HS-5 (cell line): ENCODE measurements at regions not wholly inside any gene's neighbourhood (a gene's known extent, or its start where the extent isn't known, plus 50 kb on each side); places are given as distances from the start of the nearest gene placed in this dataset.
A peak's percentile ranks its signal among the peaks of the same experiment; 100 is the strongest.
"Not testable (repeated sequence)": the region's sequence is repeated elsewhere in the genome, so short reads cannot be mapped to it uniquely, and the experiment has no call there.

Experiments used
- DNase-seq: peaks from one replicate; pipeline ENCODE4 v3.0.0-alpha.2; 2012; ENCODE audit warnings: low read depth

- DNase-seq, result no peak
Measured at GRCh38 chr3:145177828-145178227, 983.2 kb downstream of the PLOD2 start.

GRCh38 chr3:145182196-145182911 is 978.6 kb downstream of the PLOD2 start:
- DNase-seq, result no peak

GRCh38 chr3:145183261-145183660 is 977.7 kb downstream of the PLOD2 start:
- DNase-seq, result peak; percentile 24

GRCh38 chr3:145188079-145188770 is 972.8 kb downstream of the PLOD2 start:
- DNase-seq, result no peak

GRCh38 chr3:145190138-145190537 is 970.8 kb downstream of the PLOD2 start:
- no peak for DNase-seq

- no peak for DNase-seq
Measured at GRCh38 chr3:145190761-145191160, 970.2 kb downstream of the PLOD2 start.

GRCh38 chr3:145191543-145191942 is 969.4 kb downstream of the PLOD2 start:
- DNase-seq, result no peak

GRCh38 chr3:145197051-145197820 is 963.7 kb downstream of the PLOD2 start:
- no peak for DNase-seq

GRCh38 chr3:145197821-145198220 is 963.2 kb downstream of the PLOD2 start:
- no peak for DNase-seq

GRCh38 chr3:145209561-145209960 is 951.4 kb downstream of the PLOD2 start:
- DNase-seq, result no peak

GRCh38 chr3:145219355-145220235 is 941.4 kb downstream of the PLOD2 start:
- DNase-seq, result no peak

- peak; percentile 3 for DNase-seq
Measured at GRCh38 chr3:145224886-145225285, 936.1 kb downstream of the PLOD2 start.

- DNase-seq, result peak; percentile 80
Measured at GRCh38 chr3:145243875-145244274, 917.1 kb downstream of the PLOD2 start.

- DNase-seq, result no peak
Measured at GRCh38 chr3:145244327-145244726, 916.7 kb downstream of the PLOD2 start.

GRCh38 chr3:145246291-145246690 is 914.7 kb downstream of the PLOD2 start:
- no peak for DNase-seq

- no peak for DNase-seq
Measured at GRCh38 chr3:145248928-145249327, 912.1 kb downstream of the PLOD2 start.

- DNase-seq, result no peak
Measured at GRCh38 chr3:145251311-145251710, 909.7 kb downstream of the PLOD2 start.

- DNase-seq, result not testable (repeated sequence)
Measured at GRCh38 chr3:145257967-145258366, 903.0 kb downstream of the PLOD2 start.

- no peak for DNase-seq
Measured at GRCh38 chr3:145259166-145259880, 901.7 kb downstream of the PLOD2 start.

GRCh38 chr3:145263458-145263857 is 897.5 kb downstream of the PLOD2 start:
- DNase-seq, result not testable (repeated sequence)

- DNase-seq, result no peak
Measured at GRCh38 chr3:145266368-145266767, 894.6 kb downstream of the PLOD2 start.
